ENCODE measurements at regions not wholly inside any gene's neighbourhood (a gene's known extent, or its start where the extent isn't known, plus 50 kb on each side); places are given as distances from the start of the nearest gene placed in this dataset.

DNA sequence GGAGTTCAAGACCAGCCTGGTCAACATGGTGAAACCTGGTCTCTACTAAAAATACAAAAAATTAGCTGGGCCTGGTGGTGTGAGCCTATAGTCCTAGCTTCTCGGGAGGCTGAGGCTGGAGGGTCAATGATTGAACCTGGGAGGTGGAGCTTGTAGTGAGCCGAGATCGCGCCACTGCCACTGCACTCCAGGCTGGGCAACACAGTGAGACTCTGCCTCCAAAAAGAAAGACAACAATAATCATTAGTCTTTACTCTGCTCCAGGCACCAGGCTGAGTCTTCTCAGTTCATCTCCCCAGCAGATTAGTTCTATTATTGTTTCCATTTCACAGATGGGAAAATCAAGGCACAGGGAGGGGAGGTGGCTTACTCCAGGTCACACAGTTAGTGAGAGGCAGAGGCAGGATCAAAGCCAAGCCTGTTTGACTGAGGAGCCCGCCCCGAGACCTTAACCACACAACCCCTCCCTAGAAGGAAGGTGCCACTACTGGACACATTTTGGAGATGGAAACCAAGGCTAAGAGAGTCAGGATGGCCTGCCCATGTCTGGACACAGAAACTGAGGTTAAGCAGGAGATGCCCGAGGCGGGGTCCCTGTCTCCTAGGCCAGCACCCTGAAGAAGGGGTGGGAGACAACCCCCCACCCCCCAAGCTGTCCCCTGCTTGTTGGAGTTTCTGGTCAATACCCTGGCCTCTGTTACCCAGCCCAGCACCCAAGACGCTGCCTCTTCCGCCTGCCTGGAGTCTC, 75.8 kb downstream of the CEBPB start:
- TF ChIP-seq, protein P1, sequence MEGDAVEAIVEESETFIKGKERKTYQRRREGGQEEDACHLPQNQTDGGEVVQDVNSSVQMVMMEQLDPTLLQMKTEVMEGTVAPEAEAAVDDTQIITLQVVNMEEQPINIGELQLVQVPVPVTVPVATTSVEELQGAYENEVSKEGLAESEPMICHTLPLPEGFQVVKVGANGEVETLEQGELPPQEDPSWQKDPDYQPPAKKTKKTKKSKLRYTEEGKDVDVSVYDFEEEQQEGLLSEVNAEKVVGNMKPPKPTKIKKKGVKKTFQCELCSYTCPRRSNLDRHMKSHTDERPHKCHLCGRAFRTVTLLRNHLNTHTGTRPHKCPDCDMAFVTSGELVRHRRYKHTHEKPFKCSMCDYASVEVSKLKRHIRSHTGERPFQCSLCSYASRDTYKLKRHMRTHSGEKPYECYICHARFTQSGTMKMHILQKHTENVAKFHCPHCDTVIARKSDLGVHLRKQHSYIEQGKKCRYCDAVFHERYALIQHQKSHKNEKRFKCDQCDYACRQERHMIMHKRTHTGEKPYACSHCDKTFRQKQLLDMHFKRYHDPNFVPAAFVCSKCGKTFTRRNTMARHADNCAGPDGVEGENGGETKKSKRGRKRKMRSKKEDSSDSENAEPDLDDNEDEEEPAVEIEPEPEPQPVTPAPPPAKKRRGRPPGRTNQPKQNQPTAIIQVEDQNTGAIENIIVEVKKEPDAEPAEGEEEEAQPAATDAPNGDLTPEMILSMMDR (IDR thresholded peaks at IDR 0.05): no peak
- H3K4me1 Mint-ChIP-seq: peaks cover 24% of the 10 kb centered on the region
- H3K36me3 Mint-ChIP-seq (ENCODE audit: low read depth): no peaks in the 10 kb centered on the region
- H3K4me3 Mint-ChIP-seq: no peak overlapping the region
- H3K27me3 Mint-ChIP-seq (ENCODE audit: low read depth, poor library complexity): peaks cover 16% of the 10 kb centered on the region
- DNase-seq: no peak
- no peaks in the 10 kb centered on the region for H3K9me3 Mint-ChIP-seq
- H3K27ac Mint-ChIP-seq: no peak overlapping the region

DNA sequence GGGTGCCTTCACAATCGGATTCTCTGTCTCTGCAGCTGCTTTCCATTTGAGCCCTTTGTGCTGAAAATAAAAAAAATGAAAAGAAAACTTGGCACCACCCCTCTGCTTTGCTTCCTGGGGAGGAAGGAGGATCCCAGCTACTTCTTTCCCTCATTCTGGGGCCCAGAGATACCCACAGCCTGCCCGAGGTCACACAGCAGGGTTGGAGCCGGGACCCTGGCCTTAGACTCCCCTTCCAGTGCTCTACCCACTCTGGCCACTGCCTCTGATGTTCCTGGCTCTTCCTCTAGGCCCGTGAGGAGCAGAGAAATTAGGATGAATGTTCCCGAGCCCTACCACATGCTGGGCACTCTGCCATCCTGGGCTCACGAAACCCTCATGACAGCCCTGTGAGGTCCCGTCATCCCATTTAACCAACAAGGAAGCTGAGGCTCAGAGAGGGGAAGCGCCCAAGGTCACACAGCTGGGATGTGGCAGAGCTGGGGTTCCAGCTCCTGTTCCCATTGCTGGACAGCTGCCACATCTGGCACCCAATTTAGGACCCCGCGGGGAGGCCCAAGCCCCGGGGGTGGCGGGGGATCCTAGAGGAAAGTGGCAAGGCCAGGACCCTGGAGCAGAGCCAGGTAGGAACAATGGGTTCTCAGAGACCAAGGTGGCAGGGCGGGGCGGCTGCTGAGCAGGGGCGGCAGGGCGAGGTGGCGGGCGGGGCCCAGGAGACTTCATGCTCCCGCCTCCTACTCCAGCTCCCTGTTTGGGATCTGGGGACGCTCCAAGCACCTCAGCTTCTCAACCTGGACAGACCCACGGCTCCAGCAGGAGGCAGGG, 76.6 kb downstream of the CEBPB start:
- Mint-ChIP-seq H3K4me1 (peaks cover 24% of the 10 kb centered on the region), H3K36me3 (ENCODE audit: low read depth) (no peaks in the 10 kb centered on the region), H3K9me3 (no peaks in the 10 kb centered on the region), H3K4me3 (no peak overlapping the region), H3K27me3 (ENCODE audit: low read depth, poor library complexity) (peaks cover 16% of the 10 kb centered on the region), H3K27ac (peak overlapping the region; percentile 34)
- TF ChIP-seq, protein P1 (IDR thresholded peaks at IDR 0.05): no peak
- no peak for DNase-seq

DNA sequence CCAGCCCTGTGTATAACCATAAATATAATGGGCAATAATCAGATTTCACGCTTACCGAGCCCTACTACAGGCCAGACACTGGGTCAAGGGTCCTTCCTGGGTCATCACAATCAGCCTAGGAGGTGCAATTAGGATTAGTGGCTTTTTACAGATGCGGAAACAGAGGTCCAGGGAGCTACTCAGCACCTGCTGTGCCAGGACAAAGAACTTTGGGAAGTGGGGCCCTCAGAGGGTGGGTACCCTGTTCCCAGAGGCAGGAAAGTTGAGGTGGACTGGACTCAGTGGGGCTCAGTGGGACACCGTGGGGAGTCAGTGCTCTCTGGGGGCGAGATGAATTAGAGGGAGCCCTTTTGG, 77.2 kb downstream of the CEBPB start:
- DNase-seq: no peak
- no peaks in the 10 kb centered on the region for H3K36me3 Mint-ChIP-seq (ENCODE audit: low read depth)

DNA sequence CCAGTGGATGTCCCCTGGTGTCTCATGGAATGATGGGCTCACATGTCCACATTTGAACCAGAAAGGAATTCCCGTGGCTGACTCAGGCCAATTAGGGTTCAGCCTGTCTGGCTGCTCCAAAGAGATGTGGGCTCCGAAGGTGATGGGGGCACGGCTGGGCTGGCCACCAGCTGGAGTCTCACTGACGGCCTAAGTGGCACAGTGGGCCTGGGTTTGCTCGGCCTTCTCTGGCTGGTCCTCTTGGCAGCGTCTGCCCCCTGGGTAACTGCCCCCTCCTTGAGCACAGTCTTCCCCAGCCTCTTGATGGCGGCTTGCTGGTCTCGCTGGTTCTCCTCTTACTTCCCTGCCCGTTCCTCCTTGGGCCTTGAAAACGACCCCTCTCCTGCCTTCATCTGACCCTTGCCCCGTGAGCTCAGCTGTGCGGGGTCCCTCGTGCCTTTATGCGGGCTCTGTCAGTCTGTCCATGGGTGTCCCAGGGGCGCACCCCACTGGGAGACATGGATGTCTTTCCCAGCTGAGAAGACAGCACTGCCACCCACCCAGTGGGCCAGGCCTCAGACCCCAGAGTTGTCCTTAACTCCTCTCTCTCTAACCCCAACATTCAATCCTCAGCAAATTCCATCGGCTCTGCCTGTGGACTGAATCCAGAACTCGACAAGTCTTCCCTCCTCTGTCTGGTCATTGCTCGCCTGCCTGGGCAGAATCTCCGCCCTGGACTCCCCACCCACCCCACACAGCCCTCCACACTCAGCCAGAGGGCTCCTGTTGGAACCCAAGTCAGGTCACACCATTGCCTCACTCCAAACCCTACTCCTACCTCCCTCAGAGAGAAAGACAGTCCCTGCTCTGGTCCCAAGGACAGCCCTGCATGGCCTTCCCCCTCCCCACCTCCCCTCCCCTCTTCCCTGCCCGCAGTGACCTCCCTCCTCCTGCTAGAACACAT, 78.7 kb downstream of the CEBPB start:
- no peak overlapping the region for H3K4me3 Mint-ChIP-seq
- peaks cover 27% of the 10 kb centered on the region for H3K4me1 Mint-ChIP-seq
- H3K36me3 Mint-ChIP-seq (ENCODE audit: low read depth): no peaks in the 10 kb centered on the region
- TF ChIP-seq, protein P1 (IDR thresholded peaks at IDR 0.05): no peak
- H3K27ac Mint-ChIP-seq: peak overlapping the region; percentile 68
- peaks cover 16% of the 10 kb centered on the region for H3K27me3 Mint-ChIP-seq (ENCODE audit: low read depth, poor library complexity)
- no peaks in the 10 kb centered on the region for H3K9me3 Mint-ChIP-seq
- no peak for DNase-seq

More for the DNA sequence above, 77.2 kb downstream of the CEBPB start:
- Mint-ChIP-seq H3K27me3 (ENCODE audit: low read depth, poor library complexity) (peaks cover 16% of the 10 kb centered on the region), H3K4me1 (peaks cover 24% of the 10 kb centered on the region), H3K4me3 (no peak overlapping the region), H3K27ac (no peak overlapping the region), H3K9me3 (no peaks in the 10 kb centered on the region)
- TF ChIP-seq, protein P1 (IDR thresholded peaks at IDR 0.05): no peak

DNA sequence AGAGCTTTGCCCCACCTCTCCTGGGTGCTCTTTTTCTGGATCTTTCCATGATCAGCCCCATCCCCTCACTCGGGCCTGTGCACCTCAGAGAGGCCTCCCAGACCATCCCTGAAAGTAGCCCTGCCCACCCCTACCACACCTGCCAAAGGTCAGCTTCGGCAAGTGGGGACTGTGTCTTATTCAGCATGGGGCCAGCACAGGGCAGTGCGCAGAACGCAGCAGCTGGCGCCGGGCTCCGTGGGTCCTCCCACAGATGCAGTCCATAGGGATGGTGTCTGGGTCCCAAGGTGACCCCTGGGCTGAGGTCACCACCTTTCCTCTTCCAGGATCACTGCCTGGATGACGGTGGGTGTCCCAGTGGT, 79.4 kb downstream of the CEBPB start:
- Mint-ChIP-seq H3K4me3 (no peak overlapping the region), H3K9me3 (no peaks in the 10 kb centered on the region), H3K27ac (no peak overlapping the region), H3K27me3 (ENCODE audit: low read depth, poor library complexity) (peaks cover 16% of the 10 kb centered on the region), H3K4me1 (peaks cover 27% of the 10 kb centered on the region), H3K36me3 (ENCODE audit: low read depth) (no peaks in the 10 kb centered on the region)
- DNase-seq: no peak
- TF ChIP-seq, protein P1 (IDR thresholded peaks at IDR 0.05): no peak
